ENCODE measurements at regions not wholly inside any gene's neighbourhood (a gene's known extent, or its start where the extent isn't known, plus 50 kb on each side); places are given as distances from the start of the nearest gene placed in this dataset.

- in situ Hi-C loops (cut with MboI) = no loop called here
- H3K9ac ChIP-seq (ENCODE audit: insufficient read depth in 1 of 2, low read depth in 2 of 2, low read length in 2 of 2) = no peak overlapping the region
- H3K27me3 ChIP-seq (ENCODE audit: control insufficient read depth in 2 of 2, insufficient read depth in 2 of 2, low read length in 2 of 2) = no peaks in the 10 kb centered on the region
- TF ChIP-seq, protein P1, sequence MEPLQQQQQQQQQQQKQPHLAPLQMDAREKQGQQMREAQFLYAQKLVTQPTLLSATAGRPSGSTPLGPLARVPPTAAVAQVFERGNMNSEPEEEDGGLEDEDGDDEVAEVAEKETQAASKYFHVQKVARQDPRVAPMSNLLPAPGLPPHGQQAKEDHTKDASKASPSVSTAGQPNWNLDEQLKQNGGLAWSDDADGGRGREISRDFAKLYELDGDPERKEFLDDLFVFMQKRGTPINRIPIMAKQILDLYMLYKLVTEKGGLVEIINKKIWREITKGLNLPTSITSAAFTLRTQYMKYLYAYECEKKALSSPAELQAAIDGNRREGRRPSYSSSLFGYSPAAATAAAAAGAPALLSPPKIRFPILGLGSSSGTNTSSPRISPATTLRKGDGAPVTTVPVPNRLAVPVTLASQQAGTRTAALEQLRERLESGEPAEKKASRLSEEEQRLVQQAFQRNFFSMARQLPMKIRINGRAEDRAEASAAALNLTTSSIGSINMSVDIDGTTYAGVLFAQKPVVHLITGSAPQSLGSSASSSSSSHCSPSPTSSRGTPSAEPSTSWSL (CRISPR knock-in tag; IDR thresholded peaks at IDR 0.05; ENCODE audit: borderline replicate concordance) = no peak
- no peak for TF ChIP-seq ZNF347 (CRISPR knock-in tag; IDR thresholded peaks at IDR 0.05; ENCODE audit: low read depth)
- TF ChIP-seq SMC3 (conservative IDR thresholded peaks at IDR 0.05; ENCODE audit: insufficient read depth, low read depth, low read length) = no peak
- no peak for TF ChIP-seq FIP1L1 (IDR thresholded peaks at IDR 0.05; ENCODE audit: low read depth, low read length, poor library complexity, severe bottlenecking)
- TF ChIP-seq SMAD4 (CRISPR knock-in tag; conservative IDR thresholded peaks at IDR 0.05) = no peak
- no peak for TF ChIP-seq ZNF121 (CRISPR knock-in tag; conservative IDR thresholded peaks at IDR 0.05)
- no peak for TF ChIP-seq ZNF316 (IDR thresholded peaks at IDR 0.05)
- TF ChIP-seq SP1 (CRISPR knock-in tag; IDR thresholded peaks at IDR 0.05) = no peak
- no peak for TF ChIP-seq HDAC6 (IDR thresholded peaks at IDR 0.05; ENCODE audit: low read depth, low read length)
- no peak for TF ChIP-seq RAD21 (CRISPR knock-in tag; conservative IDR thresholded peaks at IDR 0.05 in 1 of 2, IDR thresholded peaks at IDR 0.05 in 1 of 2)
- TF ChIP-seq, protein P2, sequence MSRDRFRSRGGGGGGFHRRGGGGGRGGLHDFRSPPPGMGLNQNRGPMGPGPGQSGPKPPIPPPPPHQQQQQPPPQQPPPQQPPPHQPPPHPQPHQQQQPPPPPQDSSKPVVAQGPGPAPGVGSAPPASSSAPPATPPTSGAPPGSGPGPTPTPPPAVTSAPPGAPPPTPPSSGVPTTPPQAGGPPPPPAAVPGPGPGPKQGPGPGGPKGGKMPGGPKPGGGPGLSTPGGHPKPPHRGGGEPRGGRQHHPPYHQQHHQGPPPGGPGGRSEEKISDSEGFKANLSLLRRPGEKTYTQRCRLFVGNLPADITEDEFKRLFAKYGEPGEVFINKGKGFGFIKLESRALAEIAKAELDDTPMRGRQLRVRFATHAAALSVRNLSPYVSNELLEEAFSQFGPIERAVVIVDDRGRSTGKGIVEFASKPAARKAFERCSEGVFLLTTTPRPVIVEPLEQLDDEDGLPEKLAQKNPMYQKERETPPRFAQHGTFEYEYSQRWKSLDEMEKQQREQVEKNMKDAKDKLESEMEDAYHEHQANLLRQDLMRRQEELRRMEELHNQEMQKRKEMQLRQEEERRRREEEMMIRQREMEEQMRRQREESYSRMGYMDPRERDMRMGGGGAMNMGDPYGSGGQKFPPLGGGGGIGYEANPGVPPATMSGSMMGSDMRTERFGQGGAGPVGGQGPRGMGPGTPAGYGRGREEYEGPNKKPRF (IDR thresholded peaks at IDR 0.05; ENCODE audit: low read depth, low read length) = no peak
- TF ChIP-seq HEY1 (CRISPR knock-in tag; IDR thresholded peaks at IDR 0.05; ENCODE audit: borderline replicate concordance) = no peak
Measured at GRCh38 chr4:72842323-72842722, 227.2 kb downstream of the COX18 start.

More at GRCh38 chr4:72842323-72842722, 227.2 kb downstream of the COX18 start:
- ChIA-PET POLR2A (no interaction called here), CTCF (ENCODE audit: low intra/inter-chr PET ratio) (no interaction called here)
- H3K36me3 ChIP-seq (ENCODE audit: control insufficient read depth, insufficient read depth, low read length) = no peaks in the 10 kb centered on the region
- FAIRE-seq (no peak), DNase-seq (ENCODE audit: extremely low read depth in 1 of 4, low spot score in 3 of 4) (no peak), ATAC-seq (no peak)
- H3K9me1 ChIP-seq (ENCODE audit: control insufficient read depth, insufficient read depth, low read length) = no peaks in the 10 kb centered on the region
- H3K79me2 ChIP-seq (ENCODE audit: control insufficient read depth, insufficient read depth, low read length) = no peaks in the 10 kb centered on the region
- H3K27ac ChIP-seq (ENCODE audit: extremely low read depth, low read depth, low read length) = no peak overlapping the region
- H3K4me1 ChIP-seq (replicated peaks in 1 of 2; ENCODE audit: control insufficient read depth in 2 of 2, insufficient read depth in 2 of 2, low read length in 2 of 2) = peaks cover 8 to 11% of the 10 kb centered on the region in 2 experiments; a peak in 4 of 5 replicates
- H3K4me2 ChIP-seq (ENCODE audit: insufficient read depth, low read length) = no peak overlapping the region
- 0 out of 2 replicates have a peak, but pooled peaks cover under 1% of the 10 kb centered on the region for H3K9me3 ChIP-seq (replicated peaks; ENCODE audit: control insufficient read depth, insufficient read depth, low read depth, low read length)
- no TSS peak for BruUV-seq (replicated peaks)
- intact Hi-C loops (cut with micrococcal nuclease) = no loop called here
- H2AFZ ChIP-seq (ENCODE audit: low read depth, low read length) = no peak overlapping the region
- H4K20me1 ChIP-seq (replicated peaks; ENCODE audit: control insufficient read depth, insufficient read depth, low read length) = no peaks in the 10 kb centered on the region
- no peak overlapping the region for H3K4me3 ChIP-seq
